HG03025 (cell line): ENCODE measurements at regions not wholly inside any gene's neighbourhood (a gene's known extent, or its start where the extent isn't known, plus 50 kb on each side); places are given as distances from the start of the nearest gene placed in this dataset.
A peak's percentile ranks its signal among the peaks of the same experiment; 100 is the strongest.
"Not testable (repeated sequence)": the region's sequence is repeated elsewhere in the genome, so short reads cannot be mapped to it uniquely, and the experiment has no call there.

Experiments used
- ATAC-seq: cut with Tn5 transposase; IDR thresholded peaks from one replicate; pipeline ENCODE4 v1.9.1; 2021; ENCODE audit warnings: mild to moderate bottlenecking, moderate library complexity; ENCODE audit not compliant: unreplicated experiment, low FRiP score

GRCh38 chr1:104288322-104288721 lies 538.6 kb downstream of the AMY1C start:
- not testable (repeated sequence) for ATAC-seq

DNA sequence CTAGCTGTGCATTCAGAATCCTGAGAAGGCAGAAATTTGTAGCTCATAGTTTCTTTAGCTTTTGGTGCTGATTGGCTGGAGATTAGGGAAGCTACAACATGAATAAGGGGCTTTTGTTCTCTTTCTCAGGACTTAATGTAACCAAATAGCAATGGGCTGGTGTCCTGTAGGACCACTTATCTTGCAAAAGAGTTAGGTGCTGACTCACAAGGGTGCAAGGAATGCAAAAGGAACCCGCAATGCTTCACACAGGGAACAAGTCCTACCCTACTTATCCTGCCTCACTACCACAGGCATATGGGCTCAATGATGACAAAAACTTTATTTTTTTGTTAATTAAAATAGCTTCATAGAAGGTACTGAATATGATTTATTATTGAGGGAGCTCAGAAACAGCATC lies 541.5 kb downstream of the AMY1C start:
- ATAC-seq, result no peak

GRCh38 chr1:104294259-104294658 lies 544.6 kb downstream of the AMY1C start:
- ATAC-seq, result no peak

DNA sequence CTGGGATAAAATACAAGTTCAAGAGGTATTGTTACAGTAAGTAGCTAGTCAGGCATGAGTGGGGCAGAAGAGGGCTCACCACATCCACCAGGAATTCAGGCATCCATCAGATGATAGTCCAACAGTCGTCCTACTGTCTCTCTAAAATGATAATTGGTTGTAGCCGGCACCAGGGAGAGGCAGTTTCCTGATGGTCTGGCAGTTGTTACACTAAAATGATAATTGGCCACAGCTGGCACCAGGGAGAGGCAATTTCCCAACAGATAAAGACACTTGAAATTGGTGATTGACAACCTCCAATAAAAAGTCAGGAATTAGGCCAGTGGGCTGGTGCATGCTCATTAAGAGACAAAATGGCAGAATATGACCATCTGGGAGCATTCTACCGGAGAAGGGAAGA lies 545.8 kb downstream of the AMY1C start:
- ATAC-seq, result no peak

- no peak for ATAC-seq
These were observed 560.0 kb downstream of the AMY1C start for GRCh38 chr1:104309673-104310072.

DNA sequence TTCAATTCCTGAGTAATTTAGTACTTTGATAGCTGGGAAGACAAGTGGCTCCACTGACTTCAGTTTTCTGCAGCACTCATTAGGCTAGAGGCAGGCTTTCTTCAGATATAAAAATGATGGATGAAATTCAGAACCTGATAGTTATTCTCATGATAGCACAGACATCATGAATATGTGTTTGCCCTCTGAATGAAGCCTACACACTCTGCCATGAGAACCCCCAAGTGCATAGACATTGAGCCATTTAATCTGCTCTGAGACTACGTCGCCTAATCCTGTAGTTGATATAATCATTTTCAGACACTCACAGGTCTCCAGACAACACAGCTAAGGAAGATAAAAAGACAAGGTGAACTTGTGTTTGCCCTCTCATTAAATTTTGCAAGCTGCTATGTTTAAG lies 566.1 kb downstream of the AMY1C start:
- ATAC-seq, result no peak

DNA sequence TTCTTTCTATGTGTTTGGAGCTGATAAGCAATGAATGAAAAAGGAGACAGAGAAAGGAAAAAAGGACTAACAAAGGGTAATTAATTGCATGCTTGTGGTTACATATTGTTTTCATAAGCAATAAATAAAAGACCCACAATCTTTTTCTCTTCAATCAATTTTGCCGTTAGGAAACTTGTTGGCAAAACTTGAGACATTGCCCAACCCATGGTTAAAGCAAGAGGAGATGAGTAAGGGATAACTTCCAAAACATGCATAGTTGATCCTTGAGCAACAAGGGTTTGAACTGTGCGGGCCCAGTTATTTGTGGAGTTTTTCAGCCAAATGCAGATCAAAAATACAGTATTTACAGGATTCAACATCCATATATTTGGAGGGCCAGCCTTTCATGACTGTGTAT lies 572.4 kb downstream of the AMY1C start:
- ATAC-seq, result no peak

DNA sequence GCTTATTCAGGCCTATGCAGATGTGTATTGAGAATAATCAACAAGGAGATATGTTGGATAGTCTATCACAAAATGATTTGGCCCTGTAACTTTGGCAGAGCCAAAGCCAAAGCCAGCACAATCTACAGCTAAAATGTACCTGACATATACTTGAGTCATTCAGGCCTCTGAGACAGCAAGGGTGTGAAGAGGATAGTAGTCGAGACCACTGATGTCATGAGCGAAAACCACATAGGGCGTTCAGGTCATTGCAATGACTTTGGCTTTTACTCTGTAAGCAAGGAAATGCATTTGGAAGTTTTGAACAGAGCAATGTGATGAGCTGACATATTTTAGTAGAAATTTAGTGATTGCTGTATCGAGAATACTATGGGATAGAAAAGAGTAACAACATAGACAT lies 579.6 kb downstream of the AMY1C start:
- no peak for ATAC-seq

GRCh38 chr1:104331763-104332162 lies 582.1 kb downstream of the AMY1C start:
- no peak for ATAC-seq

DNA sequence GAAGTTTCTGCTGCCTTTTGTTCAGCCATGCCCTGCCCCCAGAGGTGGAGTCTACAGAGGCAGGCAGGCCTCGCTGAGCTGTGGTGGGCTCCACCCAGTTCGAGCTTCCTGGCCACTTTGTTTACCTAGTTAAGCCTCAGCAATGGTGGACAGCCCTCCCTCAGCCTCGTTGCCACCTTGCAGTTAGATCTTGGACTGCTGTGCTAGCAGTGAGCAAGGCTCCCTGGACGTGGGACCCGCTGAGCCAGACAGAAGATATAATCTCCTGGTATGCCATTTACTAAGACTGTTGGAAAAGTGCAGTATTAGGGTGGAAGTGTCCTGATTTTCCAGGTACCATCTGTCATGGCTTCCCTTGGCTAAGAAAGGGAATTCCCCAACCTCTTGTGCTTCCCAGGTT lies 588.2 kb downstream of the AMY1C start:
- ATAC-seq, result not testable (repeated sequence)

DNA sequence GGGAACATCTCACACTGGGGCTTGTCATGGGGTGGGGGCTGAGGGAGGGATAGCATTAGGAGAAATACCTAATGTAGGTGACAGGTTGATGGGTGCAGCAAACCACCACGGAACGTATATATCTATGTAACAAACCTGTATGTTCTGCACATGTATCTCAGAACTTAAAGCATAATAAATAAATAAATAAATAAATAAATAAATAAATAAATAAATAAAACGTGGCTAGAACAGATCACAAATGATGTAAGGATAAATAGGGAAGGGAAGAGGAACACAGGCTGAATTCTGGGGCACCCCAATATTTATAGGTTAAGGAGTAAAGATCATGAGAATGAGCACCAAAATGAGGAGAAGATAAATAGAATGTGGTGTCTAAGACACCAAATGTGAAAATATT lies 592.2 kb downstream of the AMY1C start:
- no peak for ATAC-seq

GRCh38 chr1:104348277-104348676 lies 598.6 kb downstream of the AMY1C start:
- no peak for ATAC-seq

GRCh38 chr1:104353580-104353979 lies 603.9 kb downstream of the AMY1C start:
- no peak for ATAC-seq

DNA sequence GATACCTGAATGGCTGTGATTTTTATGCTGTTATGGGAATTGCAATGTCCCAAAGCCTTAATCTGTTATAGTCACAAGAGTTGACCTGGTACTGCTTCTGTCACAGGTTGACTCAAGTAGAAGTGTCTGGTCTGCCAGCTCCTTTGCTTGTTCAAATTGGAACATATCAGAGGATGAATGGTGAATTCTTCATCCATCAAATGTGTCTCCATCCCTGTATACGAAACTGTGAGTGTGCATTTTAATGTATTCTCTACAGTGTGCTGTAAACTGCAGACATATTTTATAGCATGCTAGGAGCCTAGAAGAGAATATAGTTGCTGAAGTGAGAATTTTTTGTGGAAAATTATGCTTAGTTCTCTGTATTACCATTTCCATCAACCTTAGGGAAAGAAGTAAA lies 608.4 kb downstream of the AMY1C start:
- no peak for ATAC-seq

DNA sequence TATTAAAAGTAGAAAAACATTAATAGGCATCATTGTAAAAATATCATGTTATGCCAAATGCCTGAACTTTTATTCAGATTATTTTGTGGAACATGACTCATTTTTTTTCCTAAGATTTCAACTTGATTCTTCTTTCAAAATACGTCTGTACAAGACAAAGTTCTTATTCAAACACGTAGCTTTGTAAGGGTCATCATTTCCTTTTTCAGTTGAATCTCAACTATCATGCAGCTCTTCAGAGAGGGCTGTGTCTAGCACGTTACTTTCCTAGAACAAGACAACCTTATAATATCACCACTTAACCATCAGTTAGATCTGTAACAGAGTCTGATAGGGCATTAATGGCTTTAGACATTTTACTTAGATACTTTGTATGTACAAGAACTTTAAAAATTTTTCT lies 608.9 kb downstream of the AMY1C start:
- no peak for ATAC-seq

- no peak for ATAC-seq
These were observed 628.7 kb downstream of the AMY1C start for GRCh38 chr1:104378414-104378813.

- ATAC-seq, result no peak
These were observed 630.3 kb downstream of the AMY1C start for GRCh38 chr1:104380003-104380402.

GRCh38 chr1:104387716-104388508 lies 638.2 kb downstream of the AMY1C start:
- peak; percentile 93 for ATAC-seq

- ATAC-seq, result no peak
These were observed 642.9 kb downstream of the AMY1C start for GRCh38 chr1:104392552-104392951.

DNA sequence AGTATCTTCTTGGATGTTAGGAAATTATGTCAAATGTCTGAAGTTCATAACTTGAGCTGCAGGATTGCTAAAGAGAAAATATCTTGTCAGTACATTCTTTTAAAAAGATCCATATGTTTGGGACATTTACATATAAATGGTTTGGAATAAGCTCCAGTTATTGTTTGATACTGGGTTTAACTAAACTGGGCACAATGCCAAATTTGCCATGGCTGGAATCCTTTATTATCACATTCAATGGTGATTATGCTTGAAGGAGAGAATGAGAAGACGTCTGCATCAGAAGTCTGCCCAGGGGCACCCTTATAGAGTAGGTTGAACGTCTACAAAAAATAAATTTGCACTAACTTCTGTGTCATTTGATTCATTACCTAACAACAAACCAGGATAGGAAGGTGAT lies 652.5 kb downstream of the AMY1C start:
- no peak for ATAC-seq

GRCh38 chr1:104403883-104404282 lies 654.2 kb downstream of the AMY1C start:
- no peak for ATAC-seq

GRCh38 chr1:104406728-104407127 lies 657.0 kb downstream of the AMY1C start:
- no peak for ATAC-seq

DNA sequence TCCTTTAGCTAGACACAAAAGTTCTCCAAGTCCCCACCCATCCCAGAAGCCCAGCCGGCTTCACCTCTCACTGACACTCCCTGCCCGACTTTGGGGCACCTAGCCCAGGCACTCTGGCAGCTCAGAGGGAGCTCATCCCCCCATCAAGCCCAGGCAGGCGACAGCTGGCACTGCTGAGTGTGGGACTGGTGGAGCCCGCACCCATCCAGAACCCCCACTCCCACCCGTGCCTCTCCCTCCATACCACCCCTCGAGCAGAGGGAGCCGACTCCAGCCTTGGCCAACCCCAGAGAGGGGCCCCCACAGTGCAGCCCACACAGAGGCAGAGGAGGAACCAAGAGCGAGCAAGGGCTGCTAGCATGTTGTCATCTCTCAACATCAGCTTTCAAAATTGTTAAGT lies 658.6 kb downstream of the AMY1C start:
- no peak for ATAC-seq
